Activated CD8-positive, alpha-beta memory T cell treated with anti-CD3 and anti-CD28 coated beads for 48 hours (primary cell): ENCODE measurements at regions not wholly inside any gene's neighbourhood (a gene's known extent, or its start where the extent isn't known, plus 50 kb on each side); places are given as distances from the start of the nearest gene placed in this dataset.
"Not testable (repeated sequence)": the region's sequence is repeated elsewhere in the genome, so short reads cannot be mapped to it uniquely, and the experiment has no call there.

Experiments used
- DNase-seq, 3 experiments: peaks; one replicate each; pipeline ENCODE4 v3.0.0-alpha.2; 2020; ENCODE audit warnings: low read depth in 2 of 3, low spot score in 2 of 3

DNA sequence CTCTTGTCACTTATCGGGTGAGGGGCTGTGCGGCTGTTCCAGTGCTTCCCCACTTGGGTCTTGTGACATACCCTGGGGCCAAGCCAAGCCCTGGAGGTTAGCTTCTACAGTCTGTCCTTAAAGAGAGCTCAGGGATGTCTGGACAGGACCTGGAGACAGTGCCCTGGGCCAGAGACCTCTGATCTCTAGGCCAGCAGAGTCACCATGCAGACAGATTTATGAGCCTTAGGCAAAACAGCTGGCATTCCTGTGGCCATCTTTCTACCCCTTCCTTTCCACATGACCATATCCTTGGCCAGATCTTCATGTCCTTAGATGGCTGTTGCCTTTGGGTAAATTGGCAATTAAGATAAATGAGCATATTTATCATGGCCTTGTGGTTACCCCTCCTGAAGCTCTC is 678.6 kb downstream of the MAFB start:
- DNase-seq = no peak

DNA sequence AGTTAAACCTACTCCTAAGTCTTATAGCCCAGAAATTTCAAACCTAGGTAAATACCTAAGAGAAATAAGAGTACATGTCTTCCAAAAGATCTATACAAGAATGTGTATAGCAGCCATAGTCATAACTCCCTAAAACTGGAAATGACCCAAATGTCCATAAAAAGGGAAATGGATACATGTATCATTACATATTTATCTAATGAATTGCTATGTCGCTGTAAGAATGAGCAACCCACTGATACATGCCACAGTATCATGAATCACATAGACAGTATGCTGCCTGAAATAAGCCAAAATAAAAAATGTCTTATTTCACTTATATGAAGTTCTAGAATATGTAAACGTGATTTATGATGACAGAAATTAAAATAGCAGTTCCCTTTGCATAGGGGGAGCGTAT is 679.5 kb downstream of the MAFB start:
- no peak for DNase-seq

DNA sequence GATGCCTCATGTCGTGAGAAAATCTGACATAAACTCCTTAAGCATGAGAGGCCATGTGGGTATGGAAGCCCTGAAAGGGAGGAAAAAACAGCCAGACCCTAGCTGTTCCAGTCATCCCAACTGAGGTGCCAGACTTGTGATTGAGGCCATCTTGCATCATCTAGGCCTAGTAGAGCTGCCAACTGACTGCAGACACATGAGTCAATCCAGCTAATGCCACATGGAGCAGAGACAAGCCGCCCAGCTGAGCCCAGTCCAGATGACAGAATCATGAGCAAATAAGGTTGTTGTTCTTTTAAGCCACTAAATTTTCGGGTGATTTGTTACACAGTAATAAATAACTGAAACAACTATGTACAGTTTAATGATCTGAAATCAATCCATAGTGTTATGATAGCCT is 680.9 kb downstream of the MAFB start:
- DNase-seq = no peak

DNA sequence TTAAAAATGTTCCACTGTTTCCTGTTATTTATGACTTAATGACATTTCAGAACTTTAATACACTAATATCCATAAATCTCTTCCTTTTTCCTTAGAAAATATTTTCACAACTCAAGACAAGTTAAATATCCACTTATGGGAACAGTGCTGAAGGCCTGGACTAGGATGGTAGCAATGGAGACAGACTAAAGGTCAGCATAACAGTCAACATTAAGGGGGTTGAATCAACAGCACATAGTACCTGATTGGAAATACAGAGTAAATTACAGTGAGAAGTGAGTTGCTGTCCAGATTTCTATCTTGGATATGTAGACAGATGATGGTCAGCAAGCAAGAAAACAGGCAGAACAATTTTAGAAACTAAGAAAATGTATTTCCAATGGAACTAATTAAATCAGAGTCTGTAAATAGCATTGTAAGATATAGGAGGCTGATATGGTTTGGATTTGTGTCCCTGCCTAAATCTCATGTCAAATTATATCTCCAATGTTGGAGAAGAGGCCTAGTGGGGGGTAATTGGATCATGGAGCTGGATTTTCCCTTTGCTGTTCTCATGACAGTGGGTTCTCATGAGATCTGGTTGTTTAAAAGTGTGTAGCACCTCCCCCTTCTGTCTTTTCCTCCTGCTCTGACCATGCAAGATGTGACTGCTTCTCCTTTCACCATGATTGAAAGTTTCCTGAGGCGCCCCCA is 682.7 kb downstream of the MAFB start:
- no peak for DNase-seq

DNA sequence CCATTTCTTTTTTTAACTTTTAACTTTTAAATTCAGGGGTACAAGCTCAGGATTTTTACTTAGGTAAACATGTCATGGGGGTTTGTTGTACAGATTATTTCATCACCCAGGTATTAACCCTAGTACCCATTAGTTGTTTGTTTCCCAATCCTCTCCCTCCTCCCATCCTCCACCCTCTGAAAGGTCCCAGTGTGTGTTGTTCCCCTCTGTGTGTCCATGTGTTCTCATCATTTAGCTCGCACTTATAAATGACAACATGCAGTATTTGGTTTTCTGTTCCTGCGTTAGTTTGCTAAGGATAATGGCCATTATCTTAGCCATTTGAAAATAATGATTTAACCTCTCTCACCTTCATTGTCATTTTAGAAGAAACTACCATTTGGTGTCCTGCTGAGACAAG is 684.9 kb downstream of the MAFB start:
- DNase-seq = not testable (repeated sequence)

DNA sequence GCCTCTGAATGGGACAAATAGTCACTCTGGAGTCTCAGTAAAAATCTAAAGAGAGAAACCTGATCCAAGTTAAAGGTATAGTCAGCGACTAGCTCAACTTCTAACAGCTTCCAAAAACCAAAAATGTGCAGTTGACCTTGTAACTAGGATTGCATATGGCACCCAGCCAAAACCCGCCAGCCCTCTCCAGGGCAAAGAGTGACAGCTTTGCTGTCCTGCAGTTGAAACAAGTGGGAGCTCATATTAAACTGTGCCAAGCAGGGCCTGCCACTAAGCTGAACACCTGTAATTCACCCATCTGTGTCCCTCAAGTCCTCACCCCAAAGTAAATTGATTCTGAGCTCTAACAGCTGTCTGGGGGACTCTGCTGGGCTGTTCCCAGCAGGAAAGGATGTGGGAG is 695.3 kb downstream of the MAFB start:
- DNase-seq = no peak

DNA sequence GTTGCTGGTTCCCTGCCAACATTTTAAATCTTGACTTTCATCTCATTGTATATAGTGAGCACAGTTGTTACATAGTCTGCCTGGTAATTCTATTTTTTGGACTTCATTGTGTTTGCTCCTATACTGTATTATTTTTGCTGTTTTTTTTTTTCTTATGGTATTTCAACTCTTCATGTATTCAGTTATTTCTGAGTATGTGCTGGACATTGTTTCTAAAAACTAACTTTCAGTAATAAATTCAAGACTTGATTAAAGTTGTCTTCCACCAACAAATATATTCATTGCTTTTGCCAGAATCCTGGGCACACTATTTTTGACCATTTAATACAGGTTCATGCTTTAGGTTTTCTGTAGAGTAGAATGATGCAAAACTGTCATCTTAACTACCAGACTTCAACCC is 698.3 kb downstream of the MAFB start:
- DNase-seq = no peak

DNA sequence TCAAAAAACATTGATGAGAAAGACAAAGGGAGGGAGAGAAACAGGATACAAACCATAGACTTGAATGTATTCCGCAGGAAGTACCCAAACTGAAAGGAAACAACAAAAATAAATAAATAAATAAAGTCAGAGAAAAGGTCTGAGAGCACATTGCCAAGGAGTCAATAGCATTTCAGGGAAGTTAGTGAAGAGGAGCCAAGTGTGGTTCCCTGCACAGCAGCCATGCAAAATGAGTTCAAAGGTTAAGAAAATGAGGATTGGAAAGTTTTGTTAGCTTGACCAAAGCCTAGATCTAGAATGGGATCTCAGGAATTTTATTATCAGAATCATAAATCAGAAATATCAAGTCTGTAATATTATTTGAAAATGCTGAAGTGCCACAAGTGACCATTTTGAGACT is 700.0 kb downstream of the MAFB start:
- DNase-seq = no peak

DNA sequence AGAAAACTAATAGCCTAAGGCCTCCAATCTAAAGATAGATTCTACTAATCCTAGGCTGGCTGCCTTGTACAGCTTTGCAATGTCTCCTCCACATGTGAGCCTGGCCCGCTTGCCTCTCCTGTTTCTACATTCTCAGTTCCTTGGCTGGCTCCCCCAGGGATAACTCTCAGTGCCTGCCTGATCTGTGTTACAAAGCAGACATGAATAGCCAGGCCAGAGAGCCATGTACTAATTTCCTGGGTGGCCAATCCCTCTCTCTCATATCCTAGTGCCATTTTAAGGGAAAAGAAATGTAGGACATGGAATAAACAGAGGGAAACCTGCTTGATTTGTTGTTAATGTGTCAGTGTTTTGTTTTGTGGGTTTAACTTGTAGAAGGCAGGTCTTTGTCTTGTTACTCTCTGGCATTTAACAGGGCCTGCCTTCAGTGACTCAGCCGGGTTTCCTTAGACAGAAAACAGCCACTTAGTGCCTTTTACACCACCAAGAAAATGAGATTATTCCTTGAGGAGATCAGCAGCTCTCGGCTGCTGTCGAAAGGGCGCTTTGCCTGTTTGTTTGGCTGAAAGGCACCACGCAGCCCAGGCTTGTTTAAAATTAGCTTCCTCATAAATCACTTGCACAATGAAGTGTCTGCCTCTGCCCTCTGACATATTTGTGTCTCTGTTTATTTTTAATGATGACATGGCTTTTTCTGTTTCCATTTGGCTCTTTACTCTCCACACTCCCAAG is 702.7 kb downstream of the MAFB start:
- DNase-seq = no peak

DNA sequence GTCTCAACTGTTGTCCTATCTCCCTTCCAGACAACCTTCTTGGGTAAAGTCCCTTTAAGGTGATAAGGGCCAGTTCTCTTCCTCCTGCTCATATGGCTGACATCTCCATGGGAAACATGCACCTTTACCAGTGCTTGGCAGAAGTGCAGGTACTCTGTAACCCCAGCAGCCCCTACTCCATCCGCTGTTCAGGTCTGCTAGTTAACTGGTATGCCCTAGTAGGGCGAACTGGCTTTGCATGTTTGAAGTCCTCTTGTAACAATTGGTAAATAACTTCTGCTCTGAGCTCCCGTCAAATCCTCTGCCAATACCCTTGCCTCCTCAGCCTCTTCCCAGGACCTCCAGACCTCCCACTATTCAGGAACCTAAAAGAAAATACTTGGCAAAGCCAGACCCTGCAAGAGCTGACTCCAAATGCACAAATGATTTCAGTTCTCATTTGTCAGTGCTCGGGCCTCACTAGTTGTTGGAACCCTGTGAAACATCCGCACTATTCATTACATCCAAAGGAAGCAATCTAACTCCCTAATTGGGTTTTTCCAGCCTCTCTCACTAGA is 703.7 kb downstream of the MAFB start:
- no peak for DNase-seq

DNA sequence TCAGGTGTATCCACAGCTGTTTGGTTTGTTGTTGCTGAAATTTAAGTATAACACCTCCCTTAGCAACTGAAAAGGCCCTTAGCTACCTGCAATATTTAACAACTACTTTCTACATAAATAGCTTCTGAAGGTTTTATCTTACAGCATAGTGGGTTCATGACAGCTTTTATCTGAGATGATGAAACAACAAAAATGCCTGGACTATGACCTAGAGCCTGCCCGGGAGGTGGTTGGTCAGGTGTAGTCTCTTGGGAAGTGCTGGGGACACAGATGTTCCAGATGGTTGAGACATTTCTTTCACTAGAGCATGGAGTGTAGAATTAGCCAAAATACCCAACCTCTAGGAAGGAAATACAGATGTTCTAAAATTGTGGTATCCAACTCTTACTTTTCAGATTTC is 705.4 kb downstream of the MAFB start:
- no peak for DNase-seq

DNA sequence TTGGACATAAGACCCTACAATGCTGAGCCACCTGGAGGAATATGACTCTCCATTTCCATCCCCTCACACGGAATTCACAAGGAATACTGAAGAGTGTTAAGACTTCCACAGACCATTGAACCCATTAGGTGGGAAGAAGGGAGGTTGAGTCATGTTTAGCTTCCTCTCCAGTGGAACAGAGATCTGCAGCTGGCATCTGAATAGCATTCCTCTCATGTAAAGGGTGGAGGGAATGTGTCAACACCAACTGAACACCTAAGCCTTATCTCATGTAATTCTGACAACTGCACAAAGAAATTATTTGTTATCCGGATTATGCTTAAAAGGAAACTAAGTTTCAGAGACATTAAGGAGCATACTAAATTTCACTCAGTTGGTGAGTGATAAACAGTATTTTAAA is 705.9 kb downstream of the MAFB start:
- no peak for DNase-seq

DNA sequence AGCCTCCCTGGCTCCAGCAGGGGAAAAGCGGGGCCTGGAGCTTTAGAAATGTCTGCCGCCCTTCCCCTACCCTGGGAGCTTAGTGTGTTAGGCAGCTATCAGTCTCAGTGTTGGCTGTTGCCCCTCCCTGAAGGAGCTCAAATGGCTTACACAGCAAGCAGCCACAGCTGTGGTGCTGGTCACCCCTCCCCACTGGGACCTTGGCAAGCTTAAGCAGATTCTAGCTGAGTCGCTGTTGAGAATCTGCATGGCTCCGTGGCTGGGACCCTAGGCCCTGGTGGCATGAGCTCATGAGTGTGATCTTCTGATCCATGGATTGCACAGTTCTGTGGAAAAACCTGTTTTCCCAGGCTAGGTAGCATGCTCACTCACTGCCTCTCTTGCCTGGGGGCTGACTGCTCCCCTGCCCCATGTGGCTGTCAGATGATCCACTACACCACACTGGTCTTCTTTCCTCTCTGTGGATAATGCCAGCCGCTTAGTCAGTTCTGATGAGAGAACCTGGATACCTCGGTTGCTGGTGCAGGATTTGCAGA is 714.0 kb downstream of the MAFB start:
- no peak for DNase-seq

DNA sequence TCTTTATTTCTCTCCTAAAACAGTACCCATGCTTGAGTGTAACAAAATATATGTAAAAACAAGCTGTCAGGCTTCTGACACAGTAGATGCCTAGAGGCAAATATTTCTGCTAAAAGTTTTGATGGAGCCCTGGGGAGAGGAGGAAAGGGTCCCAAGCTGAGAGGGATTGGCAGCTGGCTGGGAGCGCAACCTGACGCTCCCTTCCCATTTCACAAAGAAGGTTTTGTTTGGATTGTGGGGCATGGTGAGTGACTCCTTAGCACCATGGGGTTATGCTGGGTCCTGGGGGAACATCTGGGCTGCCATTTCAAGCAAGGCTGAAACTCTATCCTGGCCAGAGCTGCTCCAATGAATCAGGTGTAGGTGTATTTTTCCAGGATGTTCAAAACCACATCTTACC is 720.5 kb downstream of the MAFB start:
- DNase-seq = no peak

DNA sequence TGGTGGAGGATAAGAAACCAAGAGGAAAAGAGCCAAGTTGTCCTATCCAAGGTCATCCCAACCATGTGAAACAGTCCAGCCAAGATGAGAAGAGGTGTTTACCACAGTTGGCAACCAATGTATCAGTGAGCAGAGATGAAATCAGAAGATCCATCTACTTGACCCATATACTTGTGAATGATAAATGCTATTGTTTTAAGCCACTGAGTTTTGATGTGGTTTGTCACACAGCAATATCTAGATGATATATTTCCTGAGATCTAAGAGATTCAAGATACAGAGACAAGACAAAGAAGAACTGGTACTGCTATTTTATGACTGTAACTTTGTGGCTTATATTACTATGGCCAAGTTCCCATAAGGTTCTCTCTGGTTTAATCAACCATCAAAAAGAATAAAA is 721.2 kb downstream of the MAFB start:
- DNase-seq = no peak

DNA sequence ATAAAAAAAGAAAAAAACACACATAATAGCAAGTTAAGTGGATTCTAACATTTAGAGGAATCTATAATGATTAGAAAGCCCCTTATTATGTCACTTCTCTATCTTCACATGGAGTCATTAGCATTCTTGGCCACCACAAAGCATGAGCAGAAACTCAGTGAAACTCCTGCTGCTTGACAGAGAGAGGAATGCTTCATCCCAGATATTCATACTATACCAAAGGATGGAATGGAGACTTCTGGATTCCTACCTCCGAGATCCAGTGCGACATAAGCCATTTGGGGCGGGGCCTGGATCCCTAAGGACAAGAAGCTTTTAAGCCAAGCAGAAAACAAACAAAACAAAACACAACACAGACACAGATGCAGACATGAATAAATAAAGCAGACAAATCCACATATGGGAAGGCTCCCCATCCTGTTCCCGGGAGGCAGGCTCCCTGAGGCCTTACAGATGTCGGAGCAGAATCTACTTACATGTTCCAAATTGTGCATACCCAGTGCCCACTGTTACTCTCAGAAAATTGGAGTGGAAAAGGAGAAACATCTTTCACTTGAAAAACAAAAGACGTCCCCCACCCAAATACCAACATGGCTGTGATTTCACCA is 727.3 kb downstream of the MAFB start:
- DNase-seq = no peak

DNA sequence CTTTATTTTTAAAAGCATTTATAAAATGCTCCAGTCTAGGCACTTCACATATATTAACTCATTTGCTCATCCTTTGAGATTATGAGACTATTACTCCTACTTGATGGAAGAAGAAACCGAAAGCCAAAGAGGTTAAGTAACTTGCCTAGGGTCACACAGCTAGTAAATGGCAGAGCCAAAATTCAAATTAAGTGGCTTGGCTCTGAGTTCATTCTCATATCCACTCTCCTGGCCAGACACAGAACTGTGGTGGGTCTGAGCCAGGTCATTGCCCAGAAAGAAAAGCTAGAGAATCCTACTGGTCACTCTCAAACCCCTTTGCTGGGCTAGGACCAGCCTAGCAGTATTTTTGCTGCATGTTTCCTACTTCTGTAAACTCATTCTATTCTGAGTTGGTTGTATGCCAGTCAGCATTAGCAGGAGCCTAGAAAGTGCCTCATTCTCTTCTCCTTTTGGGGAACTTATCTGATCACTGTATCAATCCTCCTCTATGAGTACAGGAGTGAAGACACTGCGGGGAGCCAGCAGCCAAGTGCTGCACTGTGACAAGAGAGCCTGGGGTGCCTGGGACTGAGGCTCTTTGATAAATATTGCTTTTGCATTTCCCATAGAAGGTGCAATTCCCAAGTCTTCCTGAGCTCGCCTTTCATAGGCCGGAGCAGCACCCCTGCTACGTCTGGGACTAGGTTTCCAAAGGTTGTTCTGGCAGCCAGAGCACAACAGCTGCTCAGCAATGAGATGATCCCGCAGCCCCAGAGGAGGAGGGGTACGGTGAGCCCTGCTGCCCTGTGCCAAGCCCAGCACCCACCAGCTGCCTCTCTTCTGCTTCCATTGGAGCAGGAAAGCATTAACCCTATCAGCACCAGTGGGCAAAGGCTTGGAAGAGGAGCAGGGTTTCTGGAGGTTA is 728.3 kb downstream of the MAFB start:
- DNase-seq = no peak

DNA sequence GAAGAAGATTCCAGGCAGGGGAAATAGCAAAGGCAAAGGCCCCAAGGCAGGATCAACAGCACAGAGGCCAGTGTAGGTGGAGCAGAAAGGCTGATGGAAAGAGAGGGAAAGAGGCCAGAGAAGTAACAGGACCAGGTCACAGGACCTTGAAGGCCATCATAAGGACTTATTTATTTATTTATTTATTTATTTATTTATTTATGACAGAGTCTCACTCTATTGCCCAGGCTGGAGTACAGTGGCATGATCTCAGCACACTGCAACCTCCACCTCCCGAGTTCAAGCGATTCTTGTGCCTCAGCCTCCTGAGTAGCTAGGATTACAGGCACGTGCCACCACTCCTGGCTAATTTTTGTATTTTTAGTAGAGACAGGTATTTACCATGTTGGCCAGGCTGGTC is 731.1 kb downstream of the MAFB start:
- DNase-seq = not testable (repeated sequence)

DNA sequence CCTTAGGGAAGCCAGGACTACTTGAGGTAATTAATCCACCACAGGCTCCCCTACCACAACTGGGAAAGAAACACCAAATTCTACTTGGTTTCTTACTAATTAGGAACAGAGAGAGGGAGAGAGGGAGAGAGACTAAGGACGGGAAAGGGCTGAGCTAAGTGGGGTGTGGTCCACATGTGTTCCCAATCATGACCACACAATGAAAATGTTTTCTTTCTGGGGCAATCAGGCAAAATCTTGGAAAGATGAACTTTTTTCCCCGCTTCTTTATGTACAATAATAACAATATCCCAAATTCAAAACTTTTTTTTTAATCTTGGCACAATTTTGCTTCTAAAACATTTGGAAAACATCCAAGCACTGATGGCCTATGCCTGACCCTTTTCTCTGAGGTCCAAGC is 734.4 kb downstream of the MAFB start:
- DNase-seq = no peak

DNA sequence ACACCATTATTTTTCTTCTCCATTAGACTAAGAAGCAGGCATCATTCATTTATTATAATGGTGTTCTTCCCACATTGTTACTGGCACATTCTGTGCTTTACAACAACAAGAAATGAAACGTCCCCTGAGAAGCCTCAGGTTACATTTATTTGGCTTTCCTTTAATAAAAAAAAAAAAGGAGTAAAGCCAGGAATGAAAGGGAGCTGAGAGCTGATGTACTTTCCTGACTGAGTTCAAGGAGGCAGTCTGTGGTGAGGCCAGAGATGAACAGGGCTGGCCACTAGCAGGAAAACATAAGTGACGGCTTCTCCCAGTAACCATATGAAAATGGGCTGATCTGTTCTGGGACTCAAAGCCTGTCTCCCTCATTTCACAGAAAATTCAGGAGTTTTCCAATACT is 742.1 kb downstream of the MAFB start:
- DNase-seq = no peak
